ENCODE measurements at regions not wholly inside any gene's neighbourhood (a gene's known extent, or its start where the extent isn't known, plus 50 kb on each side); places are given as distances from the start of the nearest gene placed in this dataset.

GRCh38 chr6:155611742-155612141 is 156.1 kb upstream of the NOX3 start:
- TF ChIP-seq CTCF (IDR thresholded peaks at IDR 0.05; ENCODE audit: control extremely low read depth, extremely low read depth), result no peak
- Histone ChIP-seq H3K4me1 (ENCODE audit: control insufficient read depth in 5 of 5, insufficient read depth in 5 of 5, low read length in 5 of 5) (no peaks in the 10 kb centered on the region), H3K9me3 (ENCODE audit: control insufficient read depth in 4 of 4, insufficient read depth in 3 of 4, low read length in 3 of 4) (peaks cover 0 to 27% (median 11%) of the 10 kb centered on the region in 4 donors), H3K36me3 (ENCODE audit: control insufficient read depth in 4 of 4, insufficient read depth in 4 of 4, low read length in 4 of 4) (no peaks in the 10 kb centered on the region), H3K4me3 (no peak overlapping the region), H3K27me3 (ENCODE audit: control insufficient read depth in 3 of 3, insufficient read depth in 3 of 3, low read length in 2 of 3) (no peaks in the 10 kb centered on the region), H3K27ac (ENCODE audit: low read depth in 1 of 2, low read length in 1 of 2) (no peak overlapping the region), H3K9ac (ENCODE audit: insufficient read depth in 1 of 2, low read length in 2 of 2) (no peak overlapping the region)
- DNase-seq (no peak), ATAC-seq (ENCODE audit: insufficient read depth, low FRiP score) (no peak)
- 88 to 93% methylated on average over 1 of the region's 1 CpG for WGBS, 2 donors

GRCh38 chr6:155604991-155605390 is 149.4 kb upstream of the NOX3 start:
- WGBS, 2 donors, result 81 to 85% methylated on average over 3 of the region's 3 CpGs
- Histone ChIP-seq H3K9ac (ENCODE audit: insufficient read depth in 1 of 2, low read length in 2 of 2) (no peak overlapping the region), H3K9me3 (ENCODE audit: control insufficient read depth in 4 of 4, insufficient read depth in 3 of 4, low read length in 3 of 4) (no peaks in the 10 kb centered on the region), H3K36me3 (ENCODE audit: control insufficient read depth in 4 of 4, insufficient read depth in 4 of 4, low read length in 4 of 4) (no peaks in the 10 kb centered on the region), H3K4me3 (no peak overlapping the region), H3K4me1 (ENCODE audit: control insufficient read depth in 5 of 5, insufficient read depth in 5 of 5, low read length in 5 of 5) (no peaks in the 10 kb centered on the region), H3K27ac (ENCODE audit: low read depth in 1 of 2, low read length in 1 of 2) (no peak overlapping the region), H3K27me3 (ENCODE audit: control insufficient read depth in 3 of 3, insufficient read depth in 3 of 3, low read length in 2 of 3) (no peaks in the 10 kb centered on the region)
- TF ChIP-seq CTCF (IDR thresholded peaks at IDR 0.05; ENCODE audit: control extremely low read depth, extremely low read depth), result no peak
- DNase-seq (no peak), ATAC-seq (ENCODE audit: insufficient read depth, low FRiP score) (no peak)

- no peaks in the 10 kb centered on the region for H3K4me1 ChIP-seq (ENCODE audit: control insufficient read depth in 5 of 5, insufficient read depth in 5 of 5, low read length in 5 of 5)
- no peak overlapping the region for H3K4me3 ChIP-seq
- H3K27me3 ChIP-seq (ENCODE audit: control insufficient read depth in 3 of 3, insufficient read depth in 3 of 3, low read length in 2 of 3), result no peaks in the 10 kb centered on the region
- no peak for TF ChIP-seq CTCF (IDR thresholded peaks at IDR 0.05; ENCODE audit: control extremely low read depth, extremely low read depth)
- 69 to 83% methylated on average over 3 of the region's 3 CpGs for WGBS, 2 donors
- H3K9me3 ChIP-seq (ENCODE audit: control insufficient read depth in 4 of 4, insufficient read depth in 3 of 4, low read length in 3 of 4), result no peaks in the 10 kb centered on the region
- DNase-seq (no peak), ATAC-seq (ENCODE audit: insufficient read depth, low FRiP score) (no peak)
- no peaks in the 10 kb centered on the region for H3K36me3 ChIP-seq (ENCODE audit: control insufficient read depth in 4 of 4, insufficient read depth in 4 of 4, low read length in 4 of 4)
- H3K9ac ChIP-seq (ENCODE audit: insufficient read depth in 1 of 2, low read length in 2 of 2), result no peak overlapping the region
- no peak overlapping the region for H3K27ac ChIP-seq (ENCODE audit: low read depth in 1 of 2, low read length in 1 of 2)
Measured at GRCh38 chr6:155599561-155599960, 143.9 kb upstream of the NOX3 start.

- H3K4me1 ChIP-seq (ENCODE audit: control insufficient read depth in 5 of 5, insufficient read depth in 5 of 5, low read length in 5 of 5), result no peaks in the 10 kb centered on the region
- no peaks in the 10 kb centered on the region for H3K9me3 ChIP-seq (ENCODE audit: control insufficient read depth in 4 of 4, insufficient read depth in 3 of 4, low read length in 3 of 4)
- H3K9ac ChIP-seq (ENCODE audit: insufficient read depth in 1 of 2, low read length in 2 of 2), result no peak overlapping the region
- H3K27me3 ChIP-seq (ENCODE audit: control insufficient read depth in 3 of 3, insufficient read depth in 3 of 3, low read length in 2 of 3), result no peaks in the 10 kb centered on the region
- ATAC-seq (ENCODE audit: insufficient read depth, low FRiP score) (no peak), DNase-seq (no peak)
- H3K27ac ChIP-seq (ENCODE audit: low read depth in 1 of 2, low read length in 1 of 2), result no peak overlapping the region
- no peaks in the 10 kb centered on the region for H3K36me3 ChIP-seq (ENCODE audit: control insufficient read depth in 4 of 4, insufficient read depth in 4 of 4, low read length in 4 of 4)
- no peak overlapping the region for H3K4me3 ChIP-seq
- 49 to 73% methylated on average over 2 of the region's 2 CpGs for WGBS, 2 donors
- TF ChIP-seq CTCF (IDR thresholded peaks at IDR 0.05; ENCODE audit: control extremely low read depth, extremely low read depth), result no peak
Measured at GRCh38 chr6:155599160-155599559, 143.5 kb upstream of the NOX3 start.
